ENCODE measurements at regions not wholly inside any gene's neighbourhood (a gene's known extent, or its start where the extent isn't known, plus 50 kb on each side); places are given as distances from the start of the nearest gene placed in this dataset.

- Histone ChIP-seq H3K27me3 (ENCODE audit: control insufficient read depth in 3 of 3, insufficient read depth in 3 of 3, low read length in 3 of 3) (no peaks in the 10 kb centered on the region), H3K27ac (ENCODE audit: low read depth, low read length) (no peak overlapping the region), H3K4me3 (ENCODE audit: low read length in 3 of 3) (no peak overlapping the region), H3K36me3 (ENCODE audit: control insufficient read depth in 3 of 3, insufficient read depth in 3 of 3, low read length in 3 of 3) (no peaks in the 10 kb centered on the region), H3K4me1 (ENCODE audit: control insufficient read depth in 3 of 3, insufficient read depth in 3 of 3, low read length in 3 of 3) (no peaks in the 10 kb centered on the region), H3K9me3 (ENCODE audit: control insufficient read depth in 3 of 3, low read length in 3 of 3) (no peaks in the 10 kb centered on the region), H3K9ac (ENCODE audit: low read depth in 1 of 3, low read length in 3 of 3) (no peak overlapping the region)
Observed at GRCh38 chr4:176561368-176561767, 231.4 kb downstream of the VEGFC start.

- no peak overlapping the region for H3K9ac ChIP-seq (ENCODE audit: low read depth in 1 of 3, low read length in 3 of 3)
- no peaks in the 10 kb centered on the region for H3K36me3 ChIP-seq (ENCODE audit: control insufficient read depth in 3 of 3, insufficient read depth in 3 of 3, low read length in 3 of 3)
- no peaks in the 10 kb centered on the region for H3K4me1 ChIP-seq (ENCODE audit: control insufficient read depth in 3 of 3, insufficient read depth in 3 of 3, low read length in 3 of 3)
- H3K27me3 ChIP-seq (ENCODE audit: control insufficient read depth in 3 of 3, insufficient read depth in 3 of 3, low read length in 3 of 3): no peaks in the 10 kb centered on the region
- no peak overlapping the region for H3K4me3 ChIP-seq (ENCODE audit: low read length in 3 of 3)
- no peak overlapping the region for H3K27ac ChIP-seq (ENCODE audit: low read depth, low read length)
- H3K9me3 ChIP-seq (ENCODE audit: control insufficient read depth in 3 of 3, low read length in 3 of 3): no peaks in the 10 kb centered on the region
Observed at GRCh38 chr4:176563591-176563990, 229.1 kb downstream of the VEGFC start.

- Histone ChIP-seq H3K9me3 (ENCODE audit: control insufficient read depth in 3 of 3, low read length in 3 of 3) (no peaks in the 10 kb centered on the region), H3K4me1 (ENCODE audit: control insufficient read depth in 3 of 3, insufficient read depth in 3 of 3, low read length in 3 of 3) (no peaks in the 10 kb centered on the region), H3K4me3 (ENCODE audit: low read length in 3 of 3) (no peak overlapping the region), H3K36me3 (ENCODE audit: control insufficient read depth in 3 of 3, insufficient read depth in 3 of 3, low read length in 3 of 3) (no peaks in the 10 kb centered on the region), H3K27ac (ENCODE audit: low read depth, low read length) (no peak overlapping the region), H3K9ac (ENCODE audit: low read depth in 1 of 3, low read length in 3 of 3) (no peak overlapping the region), H3K27me3 (ENCODE audit: control insufficient read depth in 3 of 3, insufficient read depth in 3 of 3, low read length in 3 of 3) (no peaks in the 10 kb centered on the region)
Observed at GRCh38 chr4:176565049-176565448, 227.7 kb downstream of the VEGFC start.

- H3K36me3 ChIP-seq (ENCODE audit: control insufficient read depth in 3 of 3, insufficient read depth in 3 of 3, low read length in 3 of 3): no peaks in the 10 kb centered on the region
- H3K4me3 ChIP-seq (ENCODE audit: low read length in 3 of 3): no peak overlapping the region
- no peak overlapping the region for H3K27ac ChIP-seq (ENCODE audit: low read depth, low read length)
- no peaks in the 10 kb centered on the region for H3K27me3 ChIP-seq (ENCODE audit: control insufficient read depth in 3 of 3, insufficient read depth in 3 of 3, low read length in 3 of 3)
- H3K9me3 ChIP-seq (ENCODE audit: control insufficient read depth in 3 of 3, low read length in 3 of 3): no peaks in the 10 kb centered on the region
- no peaks in the 10 kb centered on the region for H3K4me1 ChIP-seq (ENCODE audit: control insufficient read depth in 3 of 3, insufficient read depth in 3 of 3, low read length in 3 of 3)
- no peak overlapping the region for H3K9ac ChIP-seq (ENCODE audit: low read depth in 1 of 3, low read length in 3 of 3)
Observed at GRCh38 chr4:176566769-176567168, 226.0 kb downstream of the VEGFC start.

- H3K9me3 ChIP-seq (ENCODE audit: control insufficient read depth in 3 of 3, low read length in 3 of 3): no peaks in the 10 kb centered on the region
- no peak overlapping the region for H3K4me3 ChIP-seq (ENCODE audit: low read length in 3 of 3)
- H3K36me3 ChIP-seq (ENCODE audit: control insufficient read depth in 3 of 3, insufficient read depth in 3 of 3, low read length in 3 of 3): no peaks in the 10 kb centered on the region
- H3K27me3 ChIP-seq (ENCODE audit: control insufficient read depth in 3 of 3, insufficient read depth in 3 of 3, low read length in 3 of 3): no peaks in the 10 kb centered on the region
- H3K9ac ChIP-seq (ENCODE audit: low read depth in 1 of 3, low read length in 3 of 3): no peak overlapping the region
- no peaks in the 10 kb centered on the region for H3K4me1 ChIP-seq (ENCODE audit: control insufficient read depth in 3 of 3, insufficient read depth in 3 of 3, low read length in 3 of 3)
- H3K27ac ChIP-seq (ENCODE audit: low read depth, low read length): no peak overlapping the region
Observed at GRCh38 chr4:176568238-176568637, 224.5 kb downstream of the VEGFC start.

- H3K4me3 ChIP-seq (ENCODE audit: low read length in 3 of 3): no peak overlapping the region
- no peaks in the 10 kb centered on the region for H3K36me3 ChIP-seq (ENCODE audit: control insufficient read depth in 3 of 3, insufficient read depth in 3 of 3, low read length in 3 of 3)
- H3K27me3 ChIP-seq (ENCODE audit: control insufficient read depth in 3 of 3, insufficient read depth in 3 of 3, low read length in 3 of 3): no peaks in the 10 kb centered on the region
- H3K9ac ChIP-seq (ENCODE audit: low read depth in 1 of 3, low read length in 3 of 3): no peak overlapping the region
- no peaks in the 10 kb centered on the region for H3K9me3 ChIP-seq (ENCODE audit: control insufficient read depth in 3 of 3, low read length in 3 of 3)
- H3K4me1 ChIP-seq (ENCODE audit: control insufficient read depth in 3 of 3, insufficient read depth in 3 of 3, low read length in 3 of 3): no peaks in the 10 kb centered on the region
- no peak overlapping the region for H3K27ac ChIP-seq (ENCODE audit: low read depth, low read length)
Observed at GRCh38 chr4:176569301-176569700, 223.4 kb downstream of the VEGFC start.

- Histone ChIP-seq H3K4me3 (ENCODE audit: low read length in 3 of 3) (no peak overlapping the region), H3K9me3 (ENCODE audit: control insufficient read depth in 3 of 3, low read length in 3 of 3) (no peaks in the 10 kb centered on the region), H3K4me1 (ENCODE audit: control insufficient read depth in 3 of 3, insufficient read depth in 3 of 3, low read length in 3 of 3) (no peaks in the 10 kb centered on the region), H3K27me3 (ENCODE audit: control insufficient read depth in 3 of 3, insufficient read depth in 3 of 3, low read length in 3 of 3) (no peaks in the 10 kb centered on the region), H3K36me3 (ENCODE audit: control insufficient read depth in 3 of 3, insufficient read depth in 3 of 3, low read length in 3 of 3) (no peaks in the 10 kb centered on the region), H3K9ac (ENCODE audit: low read depth in 1 of 3, low read length in 3 of 3) (no peak overlapping the region), H3K27ac (ENCODE audit: low read depth, low read length) (no peak overlapping the region)
Observed at GRCh38 chr4:176571206-176571605, 221.5 kb downstream of the VEGFC start.

GRCh38 chr4:176575141-176575730 lies 217.5 kb downstream of the VEGFC start:
- Histone ChIP-seq H3K27me3 (ENCODE audit: control insufficient read depth in 3 of 3, insufficient read depth in 3 of 3, low read length in 3 of 3) (no peaks in the 10 kb centered on the region), H3K4me1 (ENCODE audit: control insufficient read depth in 3 of 3, insufficient read depth in 3 of 3, low read length in 3 of 3) (no peaks in the 10 kb centered on the region), H3K9ac (ENCODE audit: low read depth in 1 of 3, low read length in 3 of 3) (no peak overlapping the region), H3K4me3 (ENCODE audit: low read length in 3 of 3) (no peak overlapping the region), H3K36me3 (ENCODE audit: control insufficient read depth in 3 of 3, insufficient read depth in 3 of 3, low read length in 3 of 3) (no peaks in the 10 kb centered on the region), H3K9me3 (ENCODE audit: control insufficient read depth in 3 of 3, low read length in 3 of 3) (no peaks in the 10 kb centered on the region), H3K27ac (ENCODE audit: low read depth, low read length) (no peak overlapping the region)

GRCh38 chr4:176579226-176579625 lies 213.5 kb downstream of the VEGFC start:
- Histone ChIP-seq H3K27ac (ENCODE audit: low read depth, low read length) (no peak overlapping the region), H3K27me3 (ENCODE audit: control insufficient read depth in 3 of 3, insufficient read depth in 3 of 3, low read length in 3 of 3) (no peaks in the 10 kb centered on the region), H3K4me1 (ENCODE audit: control insufficient read depth in 3 of 3, insufficient read depth in 3 of 3, low read length in 3 of 3) (no peaks in the 10 kb centered on the region), H3K36me3 (ENCODE audit: control insufficient read depth in 3 of 3, insufficient read depth in 3 of 3, low read length in 3 of 3) (no peaks in the 10 kb centered on the region), H3K9ac (ENCODE audit: low read depth in 1 of 3, low read length in 3 of 3) (no peak overlapping the region), H3K9me3 (ENCODE audit: control insufficient read depth in 3 of 3, low read length in 3 of 3) (peaks cover 0 to 2% (median 0%) of the 10 kb centered on the region in 3 donors), H3K4me3 (ENCODE audit: low read length in 3 of 3) (no peak overlapping the region)

- Histone ChIP-seq H3K27me3 (ENCODE audit: control insufficient read depth in 3 of 3, insufficient read depth in 3 of 3, low read length in 3 of 3) (no peaks in the 10 kb centered on the region), H3K9me3 (ENCODE audit: control insufficient read depth in 3 of 3, low read length in 3 of 3) (peaks cover 0 to 2% (median 0%) of the 10 kb centered on the region in 3 donors), H3K27ac (ENCODE audit: low read depth, low read length) (no peak overlapping the region), H3K36me3 (ENCODE audit: control insufficient read depth in 3 of 3, insufficient read depth in 3 of 3, low read length in 3 of 3) (no peaks in the 10 kb centered on the region), H3K9ac (ENCODE audit: low read depth in 1 of 3, low read length in 3 of 3) (no peak overlapping the region), H3K4me1 (ENCODE audit: control insufficient read depth in 3 of 3, insufficient read depth in 3 of 3, low read length in 3 of 3) (no peaks in the 10 kb centered on the region), H3K4me3 (ENCODE audit: low read length in 3 of 3) (no peak overlapping the region)
Observed at GRCh38 chr4:176583278-176583677, 209.4 kb downstream of the VEGFC start.
